Uterus (tissue), 2 donors: ENCODE measurements at regions not wholly inside any gene's neighbourhood (a gene's known extent, or its start where the extent isn't known, plus 50 kb on each side); places are given as distances from the start of the nearest gene placed in this dataset.

Source experiments
- POLR2A ChIP-seq, 2 donors: fragments of 450-650 bp; IDR thresholded peaks; one replicate each; pipeline ENCODE4 v1.6.1; 2016; ENCODE audit warnings: antibody characterized with exemption in 2 of 2, mild to moderate bottlenecking in 1 of 2, moderate library complexity in 1 of 2
- TF ChIP-seq, protein P1 (sequence below), 4 experiments: fragments of 200-600 bp in 2 of 4; fragments of 450-650 bp in 2 of 4; sonication (generic) in 2 of 4; IDR thresholded peaks; one replicate each; pipeline ENCODE4 v1.5.1; 2016 to 2019; ENCODE audit warnings: antibody characterized with exemption in 4 of 4, mild to moderate bottlenecking in 2 of 4, moderate library complexity in 1 of 4

DNA sequence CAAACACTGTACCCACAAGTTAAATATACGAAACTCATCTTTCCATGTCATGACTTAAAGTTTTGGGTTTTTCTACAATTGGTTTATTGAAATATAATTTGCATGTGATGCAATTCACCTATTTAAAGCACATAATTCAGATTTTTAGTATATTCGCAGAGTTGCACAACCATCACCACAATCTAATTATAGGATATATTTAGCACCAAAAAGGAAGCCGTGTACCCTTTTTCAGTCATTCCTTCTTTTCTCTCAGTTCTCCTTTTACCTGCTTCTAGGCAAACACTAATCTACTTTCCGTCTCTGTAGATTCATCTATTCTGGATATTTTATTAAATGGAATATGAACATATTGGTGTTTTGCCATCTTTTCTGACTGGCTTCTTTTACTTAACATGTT, 1458.1 kb upstream of the TENM4 start:
- TF ChIP-seq, protein P1, sequence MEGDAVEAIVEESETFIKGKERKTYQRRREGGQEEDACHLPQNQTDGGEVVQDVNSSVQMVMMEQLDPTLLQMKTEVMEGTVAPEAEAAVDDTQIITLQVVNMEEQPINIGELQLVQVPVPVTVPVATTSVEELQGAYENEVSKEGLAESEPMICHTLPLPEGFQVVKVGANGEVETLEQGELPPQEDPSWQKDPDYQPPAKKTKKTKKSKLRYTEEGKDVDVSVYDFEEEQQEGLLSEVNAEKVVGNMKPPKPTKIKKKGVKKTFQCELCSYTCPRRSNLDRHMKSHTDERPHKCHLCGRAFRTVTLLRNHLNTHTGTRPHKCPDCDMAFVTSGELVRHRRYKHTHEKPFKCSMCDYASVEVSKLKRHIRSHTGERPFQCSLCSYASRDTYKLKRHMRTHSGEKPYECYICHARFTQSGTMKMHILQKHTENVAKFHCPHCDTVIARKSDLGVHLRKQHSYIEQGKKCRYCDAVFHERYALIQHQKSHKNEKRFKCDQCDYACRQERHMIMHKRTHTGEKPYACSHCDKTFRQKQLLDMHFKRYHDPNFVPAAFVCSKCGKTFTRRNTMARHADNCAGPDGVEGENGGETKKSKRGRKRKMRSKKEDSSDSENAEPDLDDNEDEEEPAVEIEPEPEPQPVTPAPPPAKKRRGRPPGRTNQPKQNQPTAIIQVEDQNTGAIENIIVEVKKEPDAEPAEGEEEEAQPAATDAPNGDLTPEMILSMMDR (IDR thresholded peaks at IDR 0.05) = no peak
- TF ChIP-seq POLR2A (IDR thresholded peaks at IDR 0.05) = no peak
